Esophagus squamous epithelium (tissue), 4 donors: ENCODE measurements at regions not wholly inside any gene's neighbourhood (a gene's known extent, or its start where the extent isn't known, plus 50 kb on each side); places are given as distances from the start of the nearest gene placed in this dataset.

Experiments
- POLR2A ChIP-seq, 4 donors: fragments of 450-650 bp; IDR thresholded peaks; one replicate each; pipeline ENCODE4 v1.6.1; 2017; ENCODE audit warnings: antibody characterized with exemption in 4 of 4, mild to moderate bottlenecking in 4 of 4, moderate library complexity in 3 of 4
- TF ChIP-seq, protein P1 (sequence below), 6 experiments: fragments of 450-650 bp in 4 of 6; fragments of 200-600 bp in 2 of 6; sonication (generic) in 2 of 6; IDR thresholded peaks; one replicate each; pipeline ENCODE4 v1.5.1; 2016 to 2019; ENCODE audit warnings: antibody characterized with exemption in 6 of 6, mild to moderate bottlenecking in 4 of 6, moderate library complexity in 4 of 6

DNA sequence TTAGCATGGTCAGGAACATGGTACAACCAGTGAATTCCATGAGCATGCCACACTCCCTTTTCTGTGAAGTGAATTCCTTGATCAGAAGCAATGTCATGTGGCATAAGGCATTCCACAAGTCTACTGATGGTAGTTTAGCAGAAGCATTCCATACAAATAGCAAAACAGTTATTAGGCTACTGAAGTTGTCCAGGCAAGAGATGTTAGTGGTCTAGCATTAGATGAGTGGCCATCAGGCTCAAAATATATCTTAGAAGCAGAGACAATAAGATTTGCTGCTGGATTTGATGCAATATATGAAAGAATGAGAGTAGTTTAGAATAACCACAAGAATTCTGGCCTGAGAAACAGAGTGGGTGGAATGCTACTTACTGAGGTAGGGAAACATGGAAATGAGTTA lies 355.3 kb upstream of the NRXN1 start:
- TF ChIP-seq, protein P1, sequence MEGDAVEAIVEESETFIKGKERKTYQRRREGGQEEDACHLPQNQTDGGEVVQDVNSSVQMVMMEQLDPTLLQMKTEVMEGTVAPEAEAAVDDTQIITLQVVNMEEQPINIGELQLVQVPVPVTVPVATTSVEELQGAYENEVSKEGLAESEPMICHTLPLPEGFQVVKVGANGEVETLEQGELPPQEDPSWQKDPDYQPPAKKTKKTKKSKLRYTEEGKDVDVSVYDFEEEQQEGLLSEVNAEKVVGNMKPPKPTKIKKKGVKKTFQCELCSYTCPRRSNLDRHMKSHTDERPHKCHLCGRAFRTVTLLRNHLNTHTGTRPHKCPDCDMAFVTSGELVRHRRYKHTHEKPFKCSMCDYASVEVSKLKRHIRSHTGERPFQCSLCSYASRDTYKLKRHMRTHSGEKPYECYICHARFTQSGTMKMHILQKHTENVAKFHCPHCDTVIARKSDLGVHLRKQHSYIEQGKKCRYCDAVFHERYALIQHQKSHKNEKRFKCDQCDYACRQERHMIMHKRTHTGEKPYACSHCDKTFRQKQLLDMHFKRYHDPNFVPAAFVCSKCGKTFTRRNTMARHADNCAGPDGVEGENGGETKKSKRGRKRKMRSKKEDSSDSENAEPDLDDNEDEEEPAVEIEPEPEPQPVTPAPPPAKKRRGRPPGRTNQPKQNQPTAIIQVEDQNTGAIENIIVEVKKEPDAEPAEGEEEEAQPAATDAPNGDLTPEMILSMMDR (IDR thresholded peaks at IDR 0.05), result no peak
- no peak for TF ChIP-seq POLR2A (IDR thresholded peaks at IDR 0.05)
